Lung (tissue), 11 donors: ENCODE measurements at regions not wholly inside any gene's neighbourhood (a gene's known extent, or its start where the extent isn't known, plus 50 kb on each side); places are given as distances from the start of the nearest gene placed in this dataset.
A peak's percentile ranks its signal among the peaks of the same experiment; 100 is the strongest.

ENCODE experiments used
- ATAC-seq: fragments of 200-7000 bp; cut with Tn5 transposase; one replicate; pipeline ENCODE4 v1.9.1; 2020; ENCODE audit warnings: moderate number of reproducible peaks; ENCODE audit not compliant: insufficient read depth, low FRiP score
- DNase-seq, 3 donors: peaks; one replicate each; pipeline ENCODE4 v3.0.0-alpha.2; 2013 to 2017
- H3K27ac ChIP-seq, 2 donors: one replicate each; pipeline ENCODE4 v1.5.1; 2013; ENCODE audit warnings: mild to moderate bottlenecking in 2 of 2, moderate library complexity in 2 of 2, control low read depth in 1 of 2, inconsistent platforms in 1 of 2, low read depth in 1 of 2, low read length in 1 of 2
- H3K27me3 ChIP-seq, 3 donors: one replicate each; pipeline ENCODE4 v1.5.1; 2013; ENCODE audit warnings: low read length in 2 of 3; ENCODE audit not compliant: control insufficient read depth in 3 of 3, insufficient read depth in 3 of 3
- H3K36me3 ChIP-seq, 4 donors: one replicate each; pipeline ENCODE4 v1.5.1; 2013; ENCODE audit warnings: low read length in 4 of 4, mild to moderate bottlenecking in 1 of 4, moderate library complexity in 1 of 4; ENCODE audit not compliant: control insufficient read depth in 4 of 4, insufficient read depth in 4 of 4
- H3K4me1 ChIP-seq, 5 donors: one replicate each; pipeline ENCODE4 v1.5.1; 2013; ENCODE audit warnings: low read length in 5 of 5, mild to moderate bottlenecking in 2 of 5, moderate library complexity in 1 of 5; ENCODE audit not compliant: control insufficient read depth in 5 of 5, insufficient read depth in 5 of 5
- H3K4me3 ChIP-seq: one replicate; pipeline ENCODE4 v1.5.1; 2013; ENCODE audit warnings: mild to moderate bottlenecking, control low read depth, moderate library complexity
- H3K9ac ChIP-seq, 2 donors: one replicate each; pipeline ENCODE4 v1.5.1; 2013; ENCODE audit warnings: low read length in 2 of 2, control low read depth in 1 of 2; ENCODE audit not compliant: insufficient read depth in 1 of 2
- H3K9me3 ChIP-seq, 4 donors: one replicate each; pipeline ENCODE4 v1.5.1; 2013; ENCODE audit warnings: low read length in 3 of 4, mild to moderate bottlenecking in 1 of 4, moderate library complexity in 1 of 4; ENCODE audit not compliant: control insufficient read depth in 4 of 4, insufficient read depth in 3 of 4
- CTCF ChIP-seq: IDR thresholded peaks from 2 replicates; pipeline ENCODE4 v1.5.1; 2012; ENCODE audit warnings: mild to moderate bottlenecking; ENCODE audit errors: control extremely low read depth, extremely low read depth
- WGBS, 2 donors: extraction: QIAGEN DNeasy Blood & Tissue Kit; methylation state at CpG; one replicate each; pipeline ENCODE4 v1.1.7; 2013; 5-methylcytosine and 5-hydroxymethylcytosine counted together
- donor health status: control.
- donor health status: control.
- donor health status: Bipolar disorder and iron deficiency.
- donor health status: healthy.
- donor health status: DM: yes; HTN: yes; CAD: no.

GRCh38 chr2:234705108-234705507 is 208.2 kb upstream of the ARL4C start:
- Histone ChIP-seq H3K4me1 (peaks cover 0 to 4% (median 0%) of the 10 kb centered on the region in 5 donors), H3K9me3 (peaks cover 0 to 2% (median under 1%) of the 10 kb centered on the region in 4 donors), H3K36me3 (no peaks in the 10 kb centered on the region), H3K9ac (no peak overlapping the region), H3K27me3 (no peaks in the 10 kb centered on the region), H3K4me3 (no peak overlapping the region), H3K27ac (no peak overlapping the region)
- DNase-seq = no peak
- WGBS, 2 donors = 92 to 100% methylated on average over 3 of the region's 3 CpGs
- no peak for ATAC-seq
- no peak for TF ChIP-seq CTCF

- Histone ChIP-seq H3K9ac (no peak overlapping the region), H3K4me3 (no peak overlapping the region), H3K9me3 (peaks cover 0 to 2% (median 0%) of the 10 kb centered on the region in 4 donors), H3K27me3 (no peaks in the 10 kb centered on the region), H3K36me3 (no peaks in the 10 kb centered on the region), H3K4me1 (peaks cover 0 to 4% (median 0%) of the 10 kb centered on the region in 5 donors), H3K27ac (no peak overlapping the region)
- 59 to 70% methylated on average over 4 of the region's 4 CpGs for WGBS, 2 donors
- DNase-seq (peak in 1 of 3 donors; percentile 37), ATAC-seq (no peak)
- no peak for TF ChIP-seq CTCF
These were observed 206.4 kb upstream of the ARL4C start for GRCh38 chr2:234703258-234703657.

GRCh38 chr2:234702731-234703225 is 205.9 kb upstream of the ARL4C start:
- WGBS, 2 donors = 73 to 75% methylated on average over 12 of the region's 12 CpGs
- no peak overlapping the region for H3K9ac ChIP-seq
- TF ChIP-seq CTCF = no peak
- DNase-seq (no peak), ATAC-seq (no peak)
- no peak overlapping the region for H3K4me3 ChIP-seq
- H3K4me1 ChIP-seq = peaks cover 0 to 4% (median 0%) of the 10 kb centered on the region in 5 donors
- H3K27ac ChIP-seq = no peak overlapping the region
- no peaks in the 10 kb centered on the region for H3K27me3 ChIP-seq
- H3K9me3 ChIP-seq = peaks cover 0 to 2% (median 0%) of the 10 kb centered on the region in 4 donors
- H3K36me3 ChIP-seq = no peaks in the 10 kb centered on the region

- H3K4me1 ChIP-seq = peaks cover 0 to 4% (median 0%) of the 10 kb centered on the region in 5 donors
- ATAC-seq = no peak
- H3K4me3 ChIP-seq = no peak overlapping the region
- H3K27ac ChIP-seq = no peak overlapping the region
- TF ChIP-seq CTCF = no peak
- no peak for DNase-seq
- H3K9ac ChIP-seq = no peak overlapping the region
- H3K27me3 ChIP-seq = no peaks in the 10 kb centered on the region
- 89 to 92% methylated on average over 9 of the region's 9 CpGs for WGBS, 2 donors
- H3K9me3 ChIP-seq = peaks cover 0 to 6% (median 4%) of the 10 kb centered on the region in 4 donors
- no peaks in the 10 kb centered on the region for H3K36me3 ChIP-seq
These were observed 205.0 kb upstream of the ARL4C start for GRCh38 chr2:234701841-234702240.
